Fibroblast of mammary gland (primary cell): ENCODE measurements at regions not wholly inside any gene's neighbourhood (a gene's known extent, or its start where the extent isn't known, plus 50 kb on each side); places are given as distances from the start of the nearest gene placed in this dataset.

Experiments used
- DNase-seq: peaks from one replicate; pipeline ENCODE4 v3.0.0-alpha.2; 2010; ENCODE audit warnings: low read depth
- H3K4me3 ChIP-seq: 2 replicates; pipeline ENCODE4 v1.5.1; 2011; ENCODE audit warnings: low read depth, mild to moderate bottlenecking, low read length, moderate library complexity; ENCODE audit not compliant: control insufficient read depth
- CTCF ChIP-seq: conservative IDR thresholded peaks from 2 replicates; pipeline ENCODE4 v1.5.1; 2011; ENCODE audit warnings: low read depth, low read length, inconsistent platforms; ENCODE audit not compliant: control insufficient read depth, insufficient read depth

GRCh38 chr4:33421887-33422286 is 2701.7 kb downstream of the PCDH7 start:
- no peak for TF ChIP-seq CTCF
- no peak overlapping the region for H3K4me3 ChIP-seq
- no peak for DNase-seq

- H3K4me3 ChIP-seq, result no peak overlapping the region
- TF ChIP-seq CTCF, result no peak
- no peak for DNase-seq
Measured at GRCh38 chr4:33422656-33423055, 2702.5 kb downstream of the PCDH7 start.

GRCh38 chr4:33425936-33426335 is 2705.8 kb downstream of the PCDH7 start:
- H3K4me3 ChIP-seq, result no peak overlapping the region
- no peak for DNase-seq
- no peak for TF ChIP-seq CTCF

DNA sequence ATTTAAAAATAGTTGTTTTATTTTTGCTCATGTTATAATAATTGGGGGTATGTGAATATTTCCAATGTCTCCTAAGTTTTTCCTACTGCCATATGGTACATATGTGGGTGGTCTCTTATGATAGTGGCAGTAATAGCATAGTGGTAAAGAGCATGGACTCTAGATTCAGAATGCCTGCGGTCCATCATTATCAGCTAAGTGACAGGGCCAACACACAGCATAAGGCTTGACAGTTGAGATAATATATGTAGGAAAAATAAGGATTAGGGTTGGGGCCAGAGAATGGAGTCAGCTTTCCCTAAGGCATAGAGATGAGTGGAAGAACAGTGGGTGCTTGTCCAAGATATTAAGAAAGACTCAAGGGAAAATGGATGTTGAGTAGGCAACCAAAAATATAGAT is 2707.5 kb downstream of the PCDH7 start:
- TF ChIP-seq CTCF, result no peak
- no peak for DNase-seq
- no peak overlapping the region for H3K4me3 ChIP-seq

GRCh38 chr4:33429971-33430370 is 2709.8 kb downstream of the PCDH7 start:
- no peak overlapping the region for H3K4me3 ChIP-seq
- no peak for DNase-seq
- no peak for TF ChIP-seq CTCF

- no peak overlapping the region for H3K4me3 ChIP-seq
- no peak for TF ChIP-seq CTCF
- DNase-seq, result no peak
Measured at GRCh38 chr4:33437406-33437805, 2717.2 kb downstream of the PCDH7 start.

DNA sequence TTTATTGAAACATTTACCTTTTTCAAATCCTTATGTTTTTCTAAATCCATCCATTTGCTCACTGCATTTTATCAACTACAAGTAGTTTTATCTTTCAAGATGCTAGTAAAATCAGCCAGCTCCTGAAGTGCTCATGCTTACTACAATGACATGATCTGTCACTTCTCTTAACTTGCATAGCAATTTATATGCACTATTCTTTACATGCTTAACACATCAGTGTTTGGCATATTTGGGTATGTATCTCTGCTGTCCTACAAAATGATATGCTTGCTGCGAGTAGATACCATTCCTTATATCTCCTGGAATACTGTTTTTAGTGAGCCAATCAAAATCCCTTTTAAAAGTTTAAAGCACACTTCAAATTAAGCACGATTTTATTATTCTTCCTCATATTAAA is 2726.8 kb downstream of the PCDH7 start:
- no peak for DNase-seq
- no peak for TF ChIP-seq CTCF
- no peak overlapping the region for H3K4me3 ChIP-seq
